HTR-8/SVneo (cell line): ENCODE measurements at regions not wholly inside any gene's neighbourhood (a gene's known extent, or its start where the extent isn't known, plus 50 kb on each side); places are given as distances from the start of the nearest gene placed in this dataset.
"Not testable (repeated sequence)": the region's sequence is repeated elsewhere in the genome, so short reads cannot be mapped to it uniquely, and the experiment has no call there.

Experiments
- DNase-seq: peaks from one replicate; pipeline ENCODE4 v3.0.0; 2011; ENCODE audit warnings: low spot score, mixed read lengths; ENCODE audit not compliant: insufficient read length
- FAIRE-seq: peaks from 2 replicates; lab custom pipeline; 2011; peaks lifted over from hg19 to GRCh38; lab: Jason Lieb, UNC

- no peak for DNase-seq
- FAIRE-seq = no peak
Observed at GRCh38 chr12:19757317-19757877, 318.1 kb downstream of the AEBP2 start.

- FAIRE-seq = no peak
- DNase-seq = no peak
Observed at GRCh38 chr12:19759227-19759626, 319.9 kb downstream of the AEBP2 start.

- no peak for FAIRE-seq
- DNase-seq = no peak
Observed at GRCh38 chr12:19760611-19761010, 321.3 kb downstream of the AEBP2 start.

- DNase-seq = no peak
- no peak for FAIRE-seq
Observed at GRCh38 chr12:19761463-19761862, 322.2 kb downstream of the AEBP2 start.

- no peak for FAIRE-seq
Observed at GRCh38 chr12:19763488-19763887, 324.2 kb downstream of the AEBP2 start.

GRCh38 chr12:19764408-19764807, 325.1 kb downstream of the AEBP2 start:
- DNase-seq (no peak), FAIRE-seq (no peak)

More at GRCh38 chr12:19763488-19763887, 324.2 kb downstream of the AEBP2 start:
- DNase-seq = no peak

GRCh38 chr12:19771858-19772257, 332.6 kb downstream of the AEBP2 start:
- no peak for FAIRE-seq
- no peak for DNase-seq

GRCh38 chr12:19772776-19773175, 333.5 kb downstream of the AEBP2 start:
- no peak for DNase-seq

GRCh38 chr12:19775241-19775640, 335.9 kb downstream of the AEBP2 start:
- DNase-seq (no peak), FAIRE-seq (no peak)

More at GRCh38 chr12:19772776-19773175, 333.5 kb downstream of the AEBP2 start:
- no peak for FAIRE-seq

GRCh38 chr12:19775976-19776375, 336.7 kb downstream of the AEBP2 start:
- not testable (repeated sequence) for FAIRE-seq

GRCh38 chr12:19778172-19778571, 338.9 kb downstream of the AEBP2 start:
- no peak for FAIRE-seq
- no peak for DNase-seq

More at GRCh38 chr12:19775976-19776375, 336.7 kb downstream of the AEBP2 start:
- not testable (repeated sequence) for DNase-seq

GRCh38 chr12:19778797-19779196, 339.5 kb downstream of the AEBP2 start:
- FAIRE-seq (no peak), DNase-seq (no peak)

GRCh38 chr12:19779395-19780056, 340.2 kb downstream of the AEBP2 start:
- DNase-seq = no peak
- FAIRE-seq = no peak

GRCh38 chr12:19780460-19780859, 341.2 kb downstream of the AEBP2 start:
- DNase-seq (no peak), FAIRE-seq (no peak)

- no peak for FAIRE-seq
- no peak for DNase-seq
Observed at GRCh38 chr12:19783547-19784444, 344.5 kb downstream of the AEBP2 start.

- FAIRE-seq (no peak), DNase-seq (no peak)
Observed at GRCh38 chr12:19792028-19792427, 352.7 kb downstream of the AEBP2 start.

GRCh38 chr12:19794116-19794515, 354.8 kb downstream of the AEBP2 start:
- FAIRE-seq (no peak), DNase-seq (no peak)

- FAIRE-seq (no peak), DNase-seq (no peak)
Observed at GRCh38 chr12:19799216-19799615, 359.9 kb downstream of the AEBP2 start.

GRCh38 chr12:19799895-19800602, 360.8 kb downstream of the AEBP2 start:
- no peak for DNase-seq
- FAIRE-seq = no peak

GRCh38 chr12:19800884-19801283, 361.6 kb downstream of the AEBP2 start:
- no peak for FAIRE-seq
- DNase-seq = no peak
